DMS79 treated with DMSO at 0.1 percent for 48 hours (cell line): ENCODE measurements at regions not wholly inside any gene's neighbourhood (a gene's known extent, or its start where the extent isn't known, plus 50 kb on each side); places are given as distances from the start of the nearest gene placed in this dataset.
A peak's percentile ranks its signal among the peaks of the same experiment; 100 is the strongest.

Source experiments
- DNase-seq: peaks from one replicate; lab custom pipeline; 2025; lab: John Stamatoyannopoulos, UW

- DNase-seq, result no peak
These were observed 127.6 kb upstream of the ACP3 start for GRCh38 chr3:132189601-132190000.

- DNase-seq, result no peak
These were observed 121.1 kb upstream of the ACP3 start for GRCh38 chr3:132196113-132196512.

DNA sequence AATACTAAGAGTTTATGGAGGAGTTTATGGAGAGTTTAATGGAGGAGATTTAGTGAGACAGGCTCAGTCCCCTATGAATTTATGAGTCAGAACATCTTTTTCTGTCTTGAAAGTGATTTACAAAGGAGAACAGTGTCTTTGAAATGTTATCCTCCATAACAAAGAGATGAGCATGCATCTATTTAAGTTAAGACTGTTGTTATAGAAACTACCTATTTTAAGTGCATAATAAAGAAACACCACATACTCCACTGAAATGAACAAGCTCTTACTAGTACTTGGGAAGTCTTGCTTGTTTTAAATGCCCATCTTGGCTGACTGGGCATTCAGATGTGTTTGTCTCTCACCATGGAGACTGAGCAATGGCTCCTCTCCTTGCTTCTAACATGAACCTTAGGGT, 118.7 kb upstream of the ACP3 start:
- DNase-seq, result no peak

DNA sequence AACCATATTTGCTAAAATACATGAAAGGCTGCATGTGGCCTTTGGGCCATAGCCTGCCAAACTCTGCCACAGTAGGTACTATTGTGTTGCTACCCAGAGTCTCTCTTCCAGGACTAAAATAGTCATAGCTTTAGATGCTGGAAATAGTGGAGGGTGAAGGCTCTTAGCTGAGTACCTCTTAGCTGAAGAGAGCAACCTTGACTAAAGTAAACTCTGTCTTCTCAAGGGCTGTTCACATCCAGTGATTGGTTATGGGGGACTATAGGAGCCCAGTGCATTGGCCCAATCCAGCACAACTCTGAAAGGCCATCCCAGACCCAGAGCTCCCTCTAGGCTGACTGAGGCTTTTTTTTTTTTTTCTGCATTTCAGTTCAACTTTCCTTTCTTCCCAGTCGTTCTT, 117.8 kb upstream of the ACP3 start:
- DNase-seq, result no peak

- no peak for DNase-seq
These were observed 114.6 kb upstream of the ACP3 start for GRCh38 chr3:132202586-132202985.

- no peak for DNase-seq
These were observed 113.2 kb upstream of the ACP3 start for GRCh38 chr3:132203889-132204596.

DNA sequence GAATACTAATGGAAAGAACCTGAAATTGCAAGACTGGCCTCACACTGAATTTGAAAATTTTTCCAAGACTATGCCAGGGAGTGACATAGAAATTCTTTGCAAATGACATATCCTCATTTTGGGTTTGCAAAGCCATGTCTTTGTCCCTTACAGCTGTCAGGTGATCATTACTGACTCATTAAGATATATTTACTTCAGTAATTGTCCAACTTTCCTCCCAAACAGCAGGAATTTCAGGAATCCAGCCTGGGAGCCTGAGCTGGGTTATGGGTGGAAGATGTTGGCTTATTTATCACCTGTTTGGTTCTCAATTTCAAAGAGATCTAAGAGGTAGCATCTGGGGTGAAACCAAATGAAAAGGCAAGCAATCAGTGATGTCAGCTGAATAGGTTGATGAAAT, 111.6 kb upstream of the ACP3 start:
- DNase-seq, result no peak

GRCh38 chr3:132209855-132210254, 107.4 kb upstream of the ACP3 start:
- no peak for DNase-seq

DNA sequence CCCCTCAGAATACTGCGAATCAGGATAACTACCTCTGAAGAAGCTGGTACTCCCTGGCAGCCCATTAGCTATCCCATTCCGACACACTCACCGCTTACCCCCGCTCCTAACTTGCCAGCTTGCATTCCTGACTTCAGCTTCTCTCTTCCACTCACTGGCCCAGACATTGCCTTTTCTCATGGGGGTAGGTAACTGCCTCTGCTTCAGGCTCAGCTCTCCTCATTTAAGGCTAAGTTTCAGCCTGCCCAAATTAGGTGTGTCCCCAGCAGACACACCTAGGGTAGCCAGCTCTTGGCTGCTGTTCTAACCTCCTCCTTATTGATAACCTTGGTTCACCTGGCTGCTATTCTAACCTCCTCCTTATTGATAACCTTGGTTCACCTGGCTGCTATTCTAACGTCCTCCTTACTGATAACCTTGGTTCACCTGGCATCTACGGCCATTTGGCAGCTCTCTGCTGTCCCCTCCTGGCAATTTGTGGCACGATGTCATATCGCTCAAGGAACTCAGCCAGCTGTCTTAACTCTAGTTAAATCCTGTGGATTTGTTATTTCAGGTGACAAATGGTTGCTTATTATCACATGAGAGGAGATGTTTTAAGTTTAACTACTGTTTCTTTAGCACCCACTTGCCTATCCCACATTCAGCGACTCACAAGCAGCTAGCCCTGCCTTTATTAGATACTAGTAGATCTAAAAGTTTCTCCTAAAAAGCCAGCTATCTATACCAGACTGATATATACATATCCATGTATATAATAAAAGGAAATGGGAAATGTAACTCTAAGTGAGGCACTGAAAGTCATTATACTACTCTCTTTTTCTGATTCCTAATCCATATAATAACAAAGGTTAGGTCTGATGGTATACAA, 106.5 kb upstream of the ACP3 start:
- DNase-seq, result peak; percentile 19

DNA sequence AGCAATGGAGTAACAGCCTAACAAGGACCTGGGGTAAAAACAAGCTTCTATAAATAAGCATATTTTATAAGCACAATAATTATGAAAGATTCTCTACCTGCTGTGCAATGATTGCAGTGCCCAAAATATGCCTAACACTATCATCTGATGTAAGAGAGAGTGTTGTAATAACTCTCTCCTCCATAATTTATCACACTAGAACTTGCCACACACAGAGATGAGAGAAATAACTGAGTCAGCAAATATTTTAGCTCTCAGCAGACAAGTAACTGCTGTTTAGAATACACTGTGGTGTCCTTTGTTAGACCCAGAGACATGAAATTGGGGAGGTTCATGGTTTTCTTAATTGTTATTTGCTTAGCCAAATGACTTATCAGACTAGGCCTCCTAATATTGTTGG, 105.3 kb upstream of the ACP3 start:
- no peak for DNase-seq

DNA sequence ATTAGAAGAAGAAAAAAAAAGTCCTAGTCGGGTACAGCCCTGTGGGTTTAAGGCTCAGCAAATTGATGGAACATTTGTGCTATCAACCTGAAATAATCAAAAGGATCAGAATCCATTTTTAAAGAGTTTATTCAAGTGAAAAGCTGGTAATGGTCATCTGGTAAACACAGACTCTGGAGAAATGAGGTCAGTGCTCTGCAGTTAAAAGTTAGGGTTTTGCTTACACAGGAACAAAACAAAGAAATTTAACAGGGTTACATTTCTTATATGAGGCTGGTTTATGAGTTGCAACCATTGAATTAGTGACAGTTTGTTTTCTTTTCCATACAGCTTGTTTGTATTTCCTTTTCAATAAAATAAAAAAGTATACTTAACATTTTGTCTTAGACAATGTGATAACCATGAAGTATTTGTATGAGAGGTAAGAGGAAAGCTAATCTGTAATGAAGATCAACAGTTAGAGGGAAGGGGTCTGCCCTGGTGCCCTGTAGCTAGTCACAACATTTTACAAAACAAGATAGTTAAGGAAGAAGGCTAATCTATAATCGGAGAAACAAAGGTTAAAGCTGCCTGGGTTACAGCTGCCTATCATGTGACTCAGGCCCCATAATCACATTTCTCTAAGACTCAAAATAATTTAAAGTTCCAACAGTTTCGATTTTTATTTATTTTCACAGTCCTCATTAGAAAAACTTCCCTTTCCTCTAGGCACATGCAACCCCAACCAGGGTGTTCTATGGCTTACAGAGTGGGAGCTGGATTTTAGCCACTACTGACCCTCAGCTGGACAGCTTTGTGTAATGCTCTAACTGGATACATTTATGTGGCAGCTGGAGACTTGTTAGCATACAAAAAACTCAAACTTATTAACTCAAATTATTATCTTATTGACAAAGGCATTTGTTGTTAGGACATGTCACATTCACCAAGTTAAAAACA, 98.1 kb upstream of the ACP3 start:
- no peak for DNase-seq

DNA sequence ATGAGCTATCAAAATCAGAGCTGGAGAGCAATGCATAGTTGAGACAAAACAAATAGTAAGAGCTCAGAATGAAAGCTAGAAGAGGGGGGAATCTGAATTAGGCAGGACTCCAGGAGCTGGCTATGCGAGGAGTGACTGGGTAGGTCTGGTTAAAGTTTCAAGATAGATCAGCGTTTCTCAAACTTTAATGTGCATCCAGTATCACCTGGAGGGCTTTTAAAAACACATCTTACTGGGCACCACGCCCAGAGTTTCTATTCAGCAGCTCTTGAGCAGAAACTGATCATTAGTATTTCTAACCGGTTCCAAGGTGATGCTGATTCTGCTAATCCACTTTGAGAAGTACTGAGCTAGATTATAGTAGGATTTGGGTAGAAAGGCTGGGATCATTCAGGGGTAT, 96.2 kb upstream of the ACP3 start:
- DNase-seq, result peak; percentile 88

- peak; percentile 100 for DNase-seq
These were observed 94.2 kb upstream of the ACP3 start for GRCh38 chr3:132222868-132223538.

- DNase-seq, result no peak
These were observed 91.5 kb upstream of the ACP3 start for GRCh38 chr3:132225664-132226063.

- DNase-seq, result no peak
These were observed 88.3 kb upstream of the ACP3 start for GRCh38 chr3:132228923-132229322.

DNA sequence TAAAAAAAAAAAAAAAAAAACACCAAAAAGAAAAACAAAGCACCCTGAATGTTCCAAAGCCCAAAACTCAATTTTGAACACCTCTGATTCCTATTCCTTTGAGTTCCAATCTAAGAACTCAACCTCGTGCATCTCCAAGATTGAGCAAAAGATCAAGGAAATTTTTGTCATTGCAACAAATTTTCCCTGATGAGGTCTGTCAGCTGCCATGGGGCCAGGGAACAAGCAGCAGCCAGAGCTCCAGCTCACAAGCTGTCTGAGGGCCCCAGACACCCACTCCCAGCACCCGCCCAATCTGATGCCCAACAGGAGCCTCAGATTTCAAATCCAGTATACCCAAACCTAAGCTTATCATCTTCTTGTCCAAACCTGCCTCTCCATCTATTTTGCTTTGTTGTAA, 87.6 kb upstream of the ACP3 start:
- DNase-seq, result no peak

- DNase-seq, result no peak
These were observed 86.8 kb upstream of the ACP3 start for GRCh38 chr3:132230156-132231000.

DNA sequence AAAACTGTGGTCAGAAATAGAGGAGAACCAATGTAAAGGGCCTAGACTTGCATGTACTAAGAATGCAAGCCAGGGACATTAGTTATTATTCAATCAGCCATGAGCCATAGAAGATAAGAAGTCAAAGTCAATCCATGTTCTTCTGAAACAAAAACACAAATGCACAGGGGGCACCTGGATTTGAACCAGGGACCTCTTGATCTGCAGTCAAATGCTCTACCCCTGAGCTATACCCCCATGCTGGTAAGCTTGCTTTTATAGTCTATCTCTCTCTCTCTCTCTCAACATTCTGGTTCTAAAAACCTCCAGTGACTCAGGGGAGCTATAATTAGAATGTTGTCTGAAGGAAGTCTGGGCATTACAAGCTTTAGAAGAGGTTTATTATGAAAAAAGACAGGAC, 85.6 kb upstream of the ACP3 start:
- DNase-seq, result peak; percentile 85

GRCh38 chr3:132232231-132232792, 84.9 kb upstream of the ACP3 start:
- DNase-seq, result peak; percentile 86
